ENCODE measurements at regions not wholly inside any gene's neighbourhood (a gene's known extent, or its start where the extent isn't known, plus 50 kb on each side); places are given as distances from the start of the nearest gene placed in this dataset.

DNA sequence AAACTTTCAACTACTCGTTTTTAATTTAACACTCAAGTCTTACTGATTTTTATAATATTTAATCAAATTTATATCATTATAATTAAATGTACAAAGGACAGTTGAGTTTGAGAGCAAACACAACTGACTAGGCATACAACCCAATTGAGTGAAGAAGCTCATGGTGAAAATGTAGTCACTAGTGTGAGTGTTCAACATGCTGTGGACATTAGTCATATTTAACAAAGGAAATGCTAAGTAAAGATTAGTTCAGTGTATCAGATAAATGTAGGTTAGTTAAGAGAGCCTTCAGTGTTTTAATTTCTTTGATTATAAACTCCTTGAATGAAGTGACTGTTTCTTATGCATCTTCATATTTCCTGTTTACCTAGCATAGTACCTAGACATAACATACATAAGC is 444.2 kb upstream of the GOLIM4 start:
- TF ChIP-seq, protein P1, sequence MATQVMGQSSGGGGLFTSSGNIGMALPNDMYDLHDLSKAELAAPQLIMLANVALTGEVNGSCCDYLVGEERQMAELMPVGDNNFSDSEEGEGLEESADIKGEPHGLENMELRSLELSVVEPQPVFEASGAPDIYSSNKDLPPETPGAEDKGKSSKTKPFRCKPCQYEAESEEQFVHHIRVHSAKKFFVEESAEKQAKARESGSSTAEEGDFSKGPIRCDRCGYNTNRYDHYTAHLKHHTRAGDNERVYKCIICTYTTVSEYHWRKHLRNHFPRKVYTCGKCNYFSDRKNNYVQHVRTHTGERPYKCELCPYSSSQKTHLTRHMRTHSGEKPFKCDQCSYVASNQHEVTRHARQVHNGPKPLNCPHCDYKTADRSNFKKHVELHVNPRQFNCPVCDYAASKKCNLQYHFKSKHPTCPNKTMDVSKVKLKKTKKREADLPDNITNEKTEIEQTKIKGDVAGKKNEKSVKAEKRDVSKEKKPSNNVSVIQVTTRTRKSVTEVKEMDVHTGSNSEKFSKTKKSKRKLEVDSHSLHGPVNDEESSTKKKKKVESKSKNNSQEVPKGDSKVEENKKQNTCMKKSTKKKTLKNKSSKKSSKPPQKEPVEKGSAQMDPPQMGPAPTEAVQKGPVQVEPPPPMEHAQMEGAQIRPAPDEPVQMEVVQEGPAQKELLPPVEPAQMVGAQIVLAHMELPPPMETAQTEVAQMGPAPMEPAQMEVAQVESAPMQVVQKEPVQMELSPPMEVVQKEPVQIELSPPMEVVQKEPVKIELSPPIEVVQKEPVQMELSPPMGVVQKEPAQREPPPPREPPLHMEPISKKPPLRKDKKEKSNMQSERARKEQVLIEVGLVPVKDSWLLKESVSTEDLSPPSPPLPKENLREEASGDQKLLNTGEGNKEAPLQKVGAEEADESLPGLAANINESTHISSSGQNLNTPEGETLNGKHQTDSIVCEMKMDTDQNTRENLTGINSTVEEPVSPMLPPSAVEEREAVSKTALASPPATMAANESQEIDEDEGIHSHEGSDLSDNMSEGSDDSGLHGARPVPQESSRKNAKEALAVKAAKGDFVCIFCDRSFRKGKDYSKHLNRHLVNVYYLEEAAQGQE (IDR thresholded peaks at IDR 0.05; ENCODE audit: borderline replicate concordance), result no peak
- TF ChIP-seq, protein P2, sequence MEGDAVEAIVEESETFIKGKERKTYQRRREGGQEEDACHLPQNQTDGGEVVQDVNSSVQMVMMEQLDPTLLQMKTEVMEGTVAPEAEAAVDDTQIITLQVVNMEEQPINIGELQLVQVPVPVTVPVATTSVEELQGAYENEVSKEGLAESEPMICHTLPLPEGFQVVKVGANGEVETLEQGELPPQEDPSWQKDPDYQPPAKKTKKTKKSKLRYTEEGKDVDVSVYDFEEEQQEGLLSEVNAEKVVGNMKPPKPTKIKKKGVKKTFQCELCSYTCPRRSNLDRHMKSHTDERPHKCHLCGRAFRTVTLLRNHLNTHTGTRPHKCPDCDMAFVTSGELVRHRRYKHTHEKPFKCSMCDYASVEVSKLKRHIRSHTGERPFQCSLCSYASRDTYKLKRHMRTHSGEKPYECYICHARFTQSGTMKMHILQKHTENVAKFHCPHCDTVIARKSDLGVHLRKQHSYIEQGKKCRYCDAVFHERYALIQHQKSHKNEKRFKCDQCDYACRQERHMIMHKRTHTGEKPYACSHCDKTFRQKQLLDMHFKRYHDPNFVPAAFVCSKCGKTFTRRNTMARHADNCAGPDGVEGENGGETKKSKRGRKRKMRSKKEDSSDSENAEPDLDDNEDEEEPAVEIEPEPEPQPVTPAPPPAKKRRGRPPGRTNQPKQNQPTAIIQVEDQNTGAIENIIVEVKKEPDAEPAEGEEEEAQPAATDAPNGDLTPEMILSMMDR (IDR thresholded peaks at IDR 0.05; ENCODE audit: poor library complexity, severe bottlenecking), result no peak
- TF ChIP-seq TAF1 (IDR thresholded peaks at IDR 0.05; ENCODE audit: low read depth) (no peak), EP300 (conservative IDR thresholded peaks at IDR 0.05; ENCODE audit: poor library complexity, severe bottlenecking) (no peak), EZH2 (IDR thresholded peaks at IDR 0.05; ENCODE audit: borderline replicate concordance, insufficient read depth, low read length, poor library complexity, severe bottlenecking) (no peak), RAD21 (conservative IDR thresholded peaks at IDR 0.05) (no peak), SMC3 (conservative IDR thresholded peaks at IDR 0.05; ENCODE audit: poor library complexity) (no peak), POLR2AphosphoS5 (IDR thresholded peaks at IDR 0.05) (no peak)
